WI38 (cell line): ENCODE measurements at regions not wholly inside any gene's neighbourhood (a gene's known extent, or its start where the extent isn't known, plus 50 kb on each side); places are given as distances from the start of the nearest gene placed in this dataset.

Experiments used
- H3K4me3 ChIP-seq: 2 replicates; pipeline ENCODE4 v1.5.1; 2011; ENCODE audit warnings: low read depth, mild to moderate bottlenecking, control low read depth, low read length
- TF ChIP-seq, protein P1 (sequence below): IDR thresholded peaks from 2 replicates; pipeline ENCODE4 v1.5.1; 2012; ENCODE audit warnings: low read depth, mild to moderate bottlenecking, control low read depth, low read length

- no peak overlapping the region for H3K4me3 ChIP-seq
- TF ChIP-seq, protein P1, sequence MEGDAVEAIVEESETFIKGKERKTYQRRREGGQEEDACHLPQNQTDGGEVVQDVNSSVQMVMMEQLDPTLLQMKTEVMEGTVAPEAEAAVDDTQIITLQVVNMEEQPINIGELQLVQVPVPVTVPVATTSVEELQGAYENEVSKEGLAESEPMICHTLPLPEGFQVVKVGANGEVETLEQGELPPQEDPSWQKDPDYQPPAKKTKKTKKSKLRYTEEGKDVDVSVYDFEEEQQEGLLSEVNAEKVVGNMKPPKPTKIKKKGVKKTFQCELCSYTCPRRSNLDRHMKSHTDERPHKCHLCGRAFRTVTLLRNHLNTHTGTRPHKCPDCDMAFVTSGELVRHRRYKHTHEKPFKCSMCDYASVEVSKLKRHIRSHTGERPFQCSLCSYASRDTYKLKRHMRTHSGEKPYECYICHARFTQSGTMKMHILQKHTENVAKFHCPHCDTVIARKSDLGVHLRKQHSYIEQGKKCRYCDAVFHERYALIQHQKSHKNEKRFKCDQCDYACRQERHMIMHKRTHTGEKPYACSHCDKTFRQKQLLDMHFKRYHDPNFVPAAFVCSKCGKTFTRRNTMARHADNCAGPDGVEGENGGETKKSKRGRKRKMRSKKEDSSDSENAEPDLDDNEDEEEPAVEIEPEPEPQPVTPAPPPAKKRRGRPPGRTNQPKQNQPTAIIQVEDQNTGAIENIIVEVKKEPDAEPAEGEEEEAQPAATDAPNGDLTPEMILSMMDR, result no peak
Measured at GRCh38 chr12:131491916-131492490, 218.9 kb upstream of the SFSWAP start.

DNA sequence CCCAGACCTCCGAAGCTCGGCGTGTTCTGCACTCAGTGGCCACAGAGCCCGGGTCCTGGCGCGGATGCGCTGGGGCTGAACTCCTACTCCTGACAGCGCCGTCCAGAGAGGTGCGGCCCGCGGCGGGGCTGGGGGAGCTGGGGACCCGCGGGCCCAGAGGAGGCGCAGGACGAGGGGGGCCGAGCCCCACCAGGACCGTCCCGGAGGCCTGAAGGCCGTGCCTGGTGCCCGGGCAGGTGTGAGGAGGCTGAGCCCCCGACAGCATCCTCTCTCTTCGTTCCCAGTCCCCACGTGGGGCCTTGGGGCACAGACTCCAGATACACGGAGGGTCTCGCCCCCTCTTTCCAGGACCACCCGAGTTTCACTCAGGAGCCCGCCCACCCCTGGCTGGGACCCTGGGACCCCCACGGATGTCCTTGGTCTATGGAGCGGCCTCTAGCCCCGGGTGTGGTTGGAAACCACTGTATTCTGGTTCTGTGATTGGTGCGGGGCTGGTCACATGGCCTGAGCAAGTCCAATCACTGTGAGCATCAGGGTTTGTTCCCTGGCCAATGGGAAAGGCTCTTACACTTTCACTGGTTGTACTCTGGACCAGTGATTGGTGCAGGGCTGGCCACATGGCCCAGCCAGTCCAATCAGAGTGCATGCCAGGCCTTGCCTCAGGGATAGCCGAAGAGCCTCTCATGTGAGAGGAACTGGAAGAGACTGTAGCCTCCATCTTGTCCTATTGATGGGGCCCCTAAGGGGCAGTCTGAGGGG, 217.6 kb upstream of the SFSWAP start:
- H3K4me3 ChIP-seq, result no peak overlapping the region
- TF ChIP-seq, protein P1, result no peak

- TF ChIP-seq, protein P1, result no peak
- H3K4me3 ChIP-seq, result no peak overlapping the region
Measured at GRCh38 chr12:131494216-131494615, 216.7 kb upstream of the SFSWAP start.

DNA sequence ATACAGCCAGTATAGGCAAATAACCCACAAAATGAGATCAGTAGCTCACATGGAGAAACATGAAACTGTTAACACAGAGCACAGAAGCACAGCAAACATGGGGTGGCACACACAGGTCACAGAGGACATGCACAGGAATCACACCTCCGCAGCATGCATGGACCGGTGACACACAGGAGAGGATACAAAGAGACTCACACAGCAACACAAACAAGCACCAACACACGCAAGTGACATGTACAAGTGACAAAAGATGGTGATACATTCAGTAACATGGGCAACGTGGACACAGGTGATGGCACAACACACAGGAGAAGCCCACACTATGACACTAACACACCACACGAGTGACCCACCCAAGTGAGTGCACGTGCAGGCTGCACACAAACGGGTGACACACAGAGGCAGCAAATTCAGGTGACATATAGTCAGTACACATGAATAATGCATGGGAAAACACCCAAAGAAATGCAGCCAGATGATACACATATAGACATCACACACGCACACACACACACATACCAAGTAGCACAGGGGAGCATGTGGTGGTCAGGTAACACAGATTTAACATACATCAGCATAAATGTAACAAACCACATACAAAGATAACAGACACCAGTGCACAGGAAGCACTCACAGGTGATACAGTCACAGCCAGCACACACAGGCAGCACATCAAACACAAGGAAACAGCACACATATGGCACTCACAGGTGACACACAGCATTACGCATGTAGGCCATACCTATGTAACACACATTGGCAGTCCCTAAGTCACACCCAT, 216.0 kb upstream of the SFSWAP start:
- no peak overlapping the region for H3K4me3 ChIP-seq
- TF ChIP-seq, protein P1, result no peak

DNA sequence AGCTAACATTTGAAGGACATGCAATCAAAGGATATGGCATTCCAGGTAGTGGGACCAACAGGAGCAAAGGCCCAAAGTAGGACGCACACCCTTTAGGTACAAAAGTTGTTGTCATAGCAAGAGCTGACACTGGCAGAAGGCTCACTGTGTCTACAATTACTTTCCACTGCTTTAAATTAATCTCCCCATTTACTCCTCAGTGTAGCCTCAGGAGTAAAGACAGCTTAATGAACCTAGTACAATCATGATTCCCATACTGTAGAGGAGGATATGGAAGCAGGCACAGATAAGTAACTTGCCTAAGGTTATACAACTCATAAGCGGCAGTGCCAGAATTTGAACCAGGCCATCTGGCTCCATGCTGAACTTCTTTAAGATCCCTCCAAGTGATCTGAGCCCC, 212.9 kb upstream of the SFSWAP start:
- no peak overlapping the region for H3K4me3 ChIP-seq
- TF ChIP-seq, protein P1, result no peak

- TF ChIP-seq, protein P1, result no peak
- no peak overlapping the region for H3K4me3 ChIP-seq
Measured at GRCh38 chr12:131499160-131499863, 211.6 kb upstream of the SFSWAP start.

DNA sequence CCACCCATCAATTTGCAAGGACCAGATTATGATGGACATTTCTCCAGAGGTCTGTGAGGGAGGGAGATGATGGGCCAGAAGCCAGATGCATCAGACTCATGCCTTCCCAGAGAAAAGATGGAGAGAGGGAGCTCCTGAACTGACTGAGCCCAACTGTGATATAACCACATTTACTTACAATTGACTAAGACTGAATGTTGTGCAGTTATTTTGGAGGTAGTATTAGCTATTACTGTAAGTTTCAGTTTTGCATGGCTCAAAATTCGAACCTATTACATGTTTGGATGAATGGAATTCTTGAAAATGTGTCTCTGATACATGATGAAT, 211.1 kb upstream of the SFSWAP start:
- no peak overlapping the region for H3K4me3 ChIP-seq
- TF ChIP-seq, protein P1, result no peak
